Activated T-cell treated with anti-CD3 and anti-CD28 coated beads for 24 hours (primary cell): ENCODE measurements at regions not wholly inside any gene's neighbourhood (a gene's known extent, or its start where the extent isn't known, plus 50 kb on each side); places are given as distances from the start of the nearest gene placed in this dataset.

Source experiments
- DNase-seq: peaks from one replicate; pipeline ENCODE4 v3.0.0-alpha.2; 2020; ENCODE audit warnings: low read depth

- DNase-seq: no peak
Observed at GRCh38 chr3:72155391-72156064, 370.6 kb upstream of the PROK2 start.

- DNase-seq: no peak
Observed at GRCh38 chr3:72154391-72155335, 369.7 kb upstream of the PROK2 start.

GRCh38 chr3:72153477-72154314 is 368.7 kb upstream of the PROK2 start:
- no peak for DNase-seq

GRCh38 chr3:72152551-72153476 is 367.9 kb upstream of the PROK2 start:
- DNase-seq: no peak

GRCh38 chr3:72151465-72152238 is 366.7 kb upstream of the PROK2 start:
- no peak for DNase-seq

GRCh38 chr3:72150634-72151412 is 365.9 kb upstream of the PROK2 start:
- no peak for DNase-seq

- DNase-seq: no peak
Observed at GRCh38 chr3:72149645-72150300, 364.8 kb upstream of the PROK2 start.

GRCh38 chr3:72147600-72147999 is 362.7 kb upstream of the PROK2 start:
- no peak for DNase-seq

GRCh38 chr3:72145506-72146380 is 360.8 kb upstream of the PROK2 start:
- DNase-seq: no peak

GRCh38 chr3:72144773-72145505 is 360.0 kb upstream of the PROK2 start:
- DNase-seq: no peak

GRCh38 chr3:72143966-72144717 is 359.2 kb upstream of the PROK2 start:
- DNase-seq: no peak

GRCh38 chr3:72143322-72143721 is 358.4 kb upstream of the PROK2 start:
- DNase-seq: no peak

- no peak for DNase-seq
Observed at GRCh38 chr3:72142028-72142427, 357.1 kb upstream of the PROK2 start.

GRCh38 chr3:72141264-72141663 is 356.3 kb upstream of the PROK2 start:
- DNase-seq: no peak

GRCh38 chr3:72139316-72139715 is 354.4 kb upstream of the PROK2 start:
- no peak for DNase-seq
